Islet precursor cell (in vitro differentiated cells): ENCODE measurements at regions not wholly inside any gene's neighbourhood (a gene's known extent, or its start where the extent isn't known, plus 50 kb on each side); places are given as distances from the start of the nearest gene placed in this dataset.
"Not testable (repeated sequence)": the region's sequence is repeated elsewhere in the genome, so short reads cannot be mapped to it uniquely, and the experiment has no call there.

ENCODE experiments used
- DNase-seq: peaks from one replicate; pipeline ENCODE4 v3.0.0-alpha.2; 2018

DNA sequence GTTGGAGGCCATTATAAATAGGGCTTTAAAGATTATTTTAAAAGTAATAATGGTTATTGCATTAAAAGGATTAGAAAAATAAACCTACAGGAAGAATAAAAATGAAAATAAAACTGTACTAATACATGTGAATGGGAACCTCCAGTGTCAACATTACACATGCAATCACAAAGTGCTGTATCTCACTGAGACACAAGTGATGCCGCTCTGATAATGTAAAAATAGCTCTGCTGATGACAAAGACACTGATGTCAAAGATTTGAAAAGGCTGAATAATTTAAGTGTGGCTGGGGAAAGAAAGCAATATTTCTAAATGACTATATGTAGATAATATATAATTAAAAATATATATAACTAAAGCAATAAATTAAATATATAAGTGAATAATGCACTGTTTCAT, 129.1 kb upstream of the RAP2B start:
- no peak for DNase-seq

- no peak for DNase-seq
Observed at GRCh38 chr3:153036846-153037245, 125.2 kb upstream of the RAP2B start.

- no peak for DNase-seq
Observed at GRCh38 chr3:153038367-153038766, 123.7 kb upstream of the RAP2B start.

DNA sequence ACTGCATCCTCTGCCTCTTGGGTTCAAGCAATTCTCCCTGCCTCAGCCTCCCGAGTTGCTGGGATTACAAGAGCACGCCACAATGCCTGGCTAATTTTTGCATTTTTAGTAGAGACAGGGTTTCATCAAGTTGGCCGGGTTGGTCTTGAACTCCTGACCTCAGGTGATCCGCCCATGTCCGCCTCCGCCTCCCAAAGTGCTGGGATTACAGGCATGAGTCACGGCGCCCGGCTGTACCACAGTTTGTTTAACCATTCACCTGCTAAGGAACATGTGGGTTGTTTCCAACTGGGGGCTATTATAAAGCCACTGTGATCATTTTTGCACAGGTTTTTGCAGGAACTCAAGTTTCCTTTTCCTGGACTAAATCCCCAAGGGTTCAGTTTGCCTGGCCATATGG, 123.2 kb upstream of the RAP2B start:
- DNase-seq = no peak

- DNase-seq = no peak
Observed at GRCh38 chr3:153041181-153041580, 120.8 kb upstream of the RAP2B start.

- no peak for DNase-seq
Observed at GRCh38 chr3:153042088-153042487, 119.9 kb upstream of the RAP2B start.

DNA sequence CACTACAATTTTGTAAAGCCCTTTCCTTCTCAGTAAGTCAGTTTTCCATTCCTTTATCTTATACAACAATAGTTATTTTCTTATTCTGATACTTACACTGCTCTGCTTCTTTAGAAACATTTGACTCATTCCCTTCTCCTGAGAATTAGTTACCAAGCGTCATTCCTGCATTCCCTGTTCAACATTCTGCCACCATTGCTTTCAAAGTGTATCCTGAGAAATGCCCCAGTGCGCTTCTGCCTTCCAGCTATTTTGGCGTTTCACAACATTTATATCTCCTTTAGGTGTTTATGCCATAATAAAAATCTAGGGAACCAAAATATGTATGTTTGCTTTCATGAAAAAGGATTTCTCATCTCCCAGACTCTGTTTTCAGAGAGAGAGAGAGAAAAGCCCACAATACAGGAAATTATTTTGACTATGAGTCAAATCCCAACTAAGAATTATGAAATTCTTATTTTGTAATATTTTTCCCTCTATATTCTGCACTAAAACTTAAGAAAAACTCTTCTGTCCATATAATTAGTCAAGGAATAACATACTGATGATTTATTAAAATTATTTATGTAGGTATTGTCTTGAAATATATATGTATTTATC, 118.2 kb upstream of the RAP2B start:
- DNase-seq = no peak

- no peak for DNase-seq
Observed at GRCh38 chr3:153045150-153045549, 116.9 kb upstream of the RAP2B start.

DNA sequence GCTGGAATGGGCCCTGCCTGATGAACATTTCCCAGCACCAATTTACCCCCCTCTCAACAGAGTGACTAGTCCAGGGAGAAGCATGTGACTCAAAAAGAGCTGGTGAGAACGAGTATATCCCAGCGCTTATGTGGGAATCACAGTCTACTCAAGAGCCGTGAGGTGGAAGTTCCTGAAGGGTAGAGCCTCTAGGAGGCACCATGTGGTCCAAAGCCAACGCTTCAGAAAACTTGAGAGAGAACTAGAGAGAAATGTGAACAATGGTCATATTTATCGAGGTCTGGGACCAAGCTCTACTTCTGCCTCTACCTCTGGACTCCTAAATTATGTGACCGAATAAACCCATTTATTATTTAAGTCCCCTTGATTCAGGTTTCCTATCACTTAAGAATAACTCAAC, 111.0 kb upstream of the RAP2B start:
- DNase-seq = no peak

DNA sequence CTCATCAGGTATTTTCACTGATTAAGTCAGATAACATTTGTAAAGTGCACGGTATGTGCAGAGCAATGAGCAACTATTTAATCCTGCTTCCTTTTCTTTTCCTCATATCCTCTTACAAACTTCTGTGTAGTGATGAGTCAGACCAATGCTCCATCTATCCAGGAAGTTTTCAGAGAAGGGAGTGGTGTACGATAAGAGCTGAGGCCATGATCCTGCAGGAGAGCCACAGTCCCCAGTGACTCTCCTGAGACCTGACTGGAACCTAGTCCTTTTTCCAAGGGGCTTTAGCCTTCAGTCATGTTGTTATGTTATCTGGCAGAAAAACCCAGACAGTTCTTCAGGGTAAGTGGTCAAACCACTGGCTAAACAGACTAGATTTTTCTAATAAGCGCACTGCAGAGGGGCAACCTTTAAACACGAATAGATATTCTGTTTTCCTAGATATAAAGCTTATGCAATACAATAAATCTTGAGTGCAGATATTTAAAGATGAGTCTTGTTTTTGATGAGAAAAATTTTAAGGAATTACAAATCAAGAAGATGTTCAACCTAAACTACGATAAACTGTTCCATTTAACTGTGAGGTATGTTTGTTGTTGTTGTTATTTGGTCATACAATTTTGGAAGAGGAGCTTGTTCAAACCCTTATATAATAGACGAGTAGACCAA, 110.5 kb upstream of the RAP2B start:
- peak; percentile 78 for DNase-seq

DNA sequence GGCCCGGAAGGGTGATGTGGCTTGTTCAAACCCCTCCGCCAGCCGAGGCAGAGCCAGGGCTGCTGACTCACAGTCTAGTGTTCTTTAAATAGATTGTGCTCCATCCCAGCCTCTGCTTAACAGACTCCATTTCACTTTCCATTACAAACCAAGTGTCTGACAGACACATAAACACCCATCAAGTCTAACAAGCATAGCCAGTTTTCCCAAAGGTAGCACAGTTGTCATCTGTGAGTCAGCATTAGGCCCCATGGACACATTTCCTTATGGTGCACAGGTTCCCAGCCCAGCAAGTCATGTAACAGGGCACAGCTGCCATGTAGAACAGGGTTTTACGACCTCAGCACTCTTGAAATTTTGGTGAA, 109.9 kb upstream of the RAP2B start:
- peak; percentile 96 for DNase-seq

- DNase-seq = no peak
Observed at GRCh38 chr3:153055217-153055616, 106.8 kb upstream of the RAP2B start.

GRCh38 chr3:153055779-153056178, 106.2 kb upstream of the RAP2B start:
- DNase-seq = no peak

GRCh38 chr3:153058031-153058688, 103.9 kb upstream of the RAP2B start:
- DNase-seq = not testable (repeated sequence)

DNA sequence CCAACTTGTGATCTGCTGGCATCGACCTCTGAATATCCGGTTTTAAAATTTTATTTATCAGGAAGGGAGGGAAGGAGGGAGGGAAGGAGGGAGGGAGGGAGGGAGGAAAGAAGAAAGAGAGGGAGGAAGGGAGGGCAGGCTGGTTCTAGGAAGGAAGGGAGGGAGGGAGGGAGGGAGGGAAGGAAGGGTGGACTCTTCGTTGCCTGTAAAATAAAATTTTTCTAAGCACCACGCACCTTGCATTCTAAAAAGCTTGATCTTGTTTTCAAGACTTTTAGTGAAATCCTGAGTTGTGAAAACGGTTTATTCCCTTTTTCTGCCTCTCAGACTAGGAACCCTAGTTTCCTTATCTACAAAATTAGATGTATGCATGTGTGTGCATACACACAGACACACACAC, 101.7 kb upstream of the RAP2B start:
- DNase-seq = no peak

DNA sequence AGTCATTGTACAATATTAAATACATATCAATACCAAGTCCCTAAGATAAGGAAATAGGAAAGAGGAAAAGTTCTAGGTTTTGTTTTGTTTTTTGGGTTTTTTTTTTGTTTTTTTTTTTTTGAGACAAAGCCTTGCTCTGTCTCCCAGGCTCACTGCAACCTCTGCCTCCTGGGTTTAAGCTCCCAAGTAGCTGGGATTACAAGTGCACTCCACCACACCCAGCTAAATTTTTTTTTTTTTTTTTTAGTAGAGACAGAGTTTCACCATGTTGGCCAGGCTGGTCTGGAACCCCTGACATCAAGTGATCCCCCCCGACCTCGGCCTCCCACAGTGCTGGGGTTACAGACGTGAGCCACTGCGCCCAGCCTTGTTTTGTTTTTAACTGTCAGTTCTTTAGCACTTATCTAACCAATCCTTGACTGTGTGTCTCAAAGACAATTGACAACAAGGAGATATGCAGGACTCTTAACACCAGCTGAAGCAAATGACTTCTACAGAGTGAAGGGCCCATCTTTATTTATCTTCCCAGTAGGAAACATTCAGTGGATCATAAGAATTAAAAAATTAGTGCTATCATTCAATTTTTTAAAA, 100.0 kb upstream of the RAP2B start:
- no peak for DNase-seq

DNA sequence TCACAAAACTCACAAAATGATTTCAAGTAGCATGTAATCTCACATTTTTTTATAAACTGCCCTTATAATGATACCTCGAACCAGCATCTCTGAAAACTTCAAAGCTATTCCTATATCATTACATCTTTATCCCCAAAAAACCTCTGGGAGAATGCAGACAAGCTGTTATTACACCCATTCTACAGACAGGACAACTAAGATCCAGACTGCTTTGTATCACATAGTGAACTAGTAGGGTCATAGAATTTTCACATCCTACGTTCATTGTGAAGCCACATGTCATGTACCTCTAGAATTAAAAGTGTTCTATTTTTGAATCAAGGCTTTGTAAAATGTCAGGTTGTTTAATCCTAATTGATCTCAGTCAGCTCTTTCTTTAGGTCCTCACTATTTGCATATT, 98.7 kb upstream of the RAP2B start:
- no peak for DNase-seq

DNA sequence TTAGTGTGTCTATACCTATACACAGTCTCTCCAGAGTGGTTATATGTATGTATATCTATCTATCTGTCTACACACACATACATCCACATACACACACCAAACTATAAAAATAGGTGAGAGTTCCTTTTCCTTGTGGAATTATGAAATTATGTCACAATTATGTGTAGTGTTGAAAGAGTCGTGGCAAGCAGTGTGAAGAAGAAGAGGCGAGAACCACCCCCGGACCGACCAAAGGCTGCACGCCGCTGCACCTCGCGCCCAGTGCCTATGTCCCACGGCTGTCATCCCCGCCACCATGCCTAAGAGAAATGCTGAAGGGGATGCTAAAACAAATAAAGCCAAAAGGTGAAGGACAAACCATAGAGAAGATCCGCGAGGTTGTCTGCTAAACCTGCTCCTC, 95.0 kb upstream of the RAP2B start:
- no peak for DNase-seq

GRCh38 chr3:153069598-153070510, 92.2 kb upstream of the RAP2B start:
- no peak for DNase-seq

GRCh38 chr3:153070511-153070868, 91.5 kb upstream of the RAP2B start:
- no peak for DNase-seq

GRCh38 chr3:153072382-153072781, 89.6 kb upstream of the RAP2B start:
- DNase-seq = no peak

- DNase-seq = peak; percentile 60
Observed at GRCh38 chr3:153072856-153073255, 89.2 kb upstream of the RAP2B start.

- no peak for DNase-seq
Observed at GRCh38 chr3:153073636-153074035, 88.4 kb upstream of the RAP2B start.
